HG02642 (cell line): ENCODE measurements at regions not wholly inside any gene's neighbourhood (a gene's known extent, or its start where the extent isn't known, plus 50 kb on each side); places are given as distances from the start of the nearest gene placed in this dataset.

Experiments used
- ATAC-seq: cut with Tn5 transposase; IDR thresholded peaks from one replicate; pipeline ENCODE4 v1.9.1; 2021; ENCODE audit warnings: mild to moderate bottlenecking; ENCODE audit not compliant: unreplicated experiment, poor library complexity

DNA sequence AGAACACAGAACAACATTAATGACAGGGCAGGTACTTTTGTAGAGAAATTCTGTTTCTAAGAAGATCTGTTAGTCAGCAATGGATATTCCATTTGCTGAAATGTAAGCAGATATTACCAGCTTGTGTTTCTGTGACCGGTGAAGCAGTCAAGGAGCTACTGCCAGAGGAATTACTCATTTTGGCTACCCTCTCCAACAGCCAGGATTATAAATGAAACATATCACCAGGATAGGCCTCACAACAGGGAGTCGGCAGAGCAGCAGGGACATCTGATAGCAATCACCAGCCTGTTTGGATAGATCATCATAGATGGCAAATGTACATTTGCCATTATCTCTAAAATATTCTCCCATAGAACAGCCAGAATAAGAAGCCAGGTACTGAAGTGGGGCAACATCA, 440.7 kb downstream of the KCNH5 start:
- ATAC-seq = no peak

DNA sequence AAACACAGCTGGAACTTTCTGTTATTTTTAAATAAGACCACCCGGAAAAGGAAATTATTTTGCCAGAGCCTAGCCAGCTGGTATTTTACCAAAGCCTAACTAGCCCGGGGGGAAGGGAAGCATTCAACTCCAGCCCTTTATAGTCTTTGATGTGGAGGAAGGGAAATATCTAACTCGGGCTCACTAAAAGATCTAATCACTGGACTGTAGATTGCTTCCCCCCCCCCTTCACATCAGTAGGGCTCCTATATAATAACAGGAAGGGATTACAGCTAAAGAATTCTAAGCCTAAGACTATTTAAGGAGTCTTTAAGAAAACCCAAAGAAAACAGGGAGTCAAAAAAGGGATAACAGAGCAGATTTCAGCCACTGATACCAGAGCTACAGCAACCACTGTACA, 431.1 kb downstream of the KCNH5 start:
- no peak for ATAC-seq

GRCh38 chr14:62616668-62617067, 428.6 kb downstream of the KCNH5 start:
- no peak for ATAC-seq

DNA sequence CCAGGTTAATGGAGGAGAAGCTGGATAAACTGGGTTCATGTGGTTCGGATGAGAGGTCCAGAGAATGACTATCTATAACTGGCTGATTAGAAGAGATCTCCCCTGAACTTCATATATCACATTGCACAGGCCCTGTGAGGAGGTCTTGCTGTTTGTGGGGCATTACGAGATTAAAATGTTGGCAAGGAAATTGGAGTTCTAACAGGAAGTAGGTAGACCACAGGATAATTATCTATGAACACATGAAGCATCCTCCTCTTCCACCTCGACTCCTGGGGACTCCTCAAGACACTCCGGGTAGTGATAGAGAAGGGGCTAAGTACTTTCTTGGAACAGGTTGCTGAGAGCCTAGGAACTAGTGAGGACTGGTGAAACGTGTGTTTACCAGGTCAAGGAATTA, 418.8 kb downstream of the KCNH5 start:
- no peak for ATAC-seq

- ATAC-seq = no peak
Measured at GRCh38 chr14:62629176-62629725, 416.0 kb downstream of the KCNH5 start.

GRCh38 chr14:62631176-62631575, 414.1 kb downstream of the KCNH5 start:
- no peak for ATAC-seq

DNA sequence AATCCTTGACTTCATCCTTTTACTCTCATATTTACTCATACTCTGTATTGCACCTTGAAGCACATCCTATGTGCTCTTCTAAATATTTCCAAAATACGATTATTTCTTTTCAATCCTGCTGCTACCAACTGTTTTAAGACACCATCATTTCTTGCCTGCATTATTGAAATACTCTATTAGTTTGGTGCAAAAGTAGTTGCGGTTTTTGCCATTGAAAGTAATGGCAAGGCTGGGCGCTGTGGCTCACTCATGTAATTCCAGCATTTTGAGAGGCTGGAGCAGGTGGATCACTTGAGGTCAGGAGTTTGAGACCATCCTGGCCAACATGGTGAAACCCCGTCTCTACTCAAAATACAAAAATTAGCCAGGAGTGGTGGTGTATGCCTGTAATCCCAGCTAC, 412.5 kb downstream of the KCNH5 start:
- ATAC-seq = no peak

DNA sequence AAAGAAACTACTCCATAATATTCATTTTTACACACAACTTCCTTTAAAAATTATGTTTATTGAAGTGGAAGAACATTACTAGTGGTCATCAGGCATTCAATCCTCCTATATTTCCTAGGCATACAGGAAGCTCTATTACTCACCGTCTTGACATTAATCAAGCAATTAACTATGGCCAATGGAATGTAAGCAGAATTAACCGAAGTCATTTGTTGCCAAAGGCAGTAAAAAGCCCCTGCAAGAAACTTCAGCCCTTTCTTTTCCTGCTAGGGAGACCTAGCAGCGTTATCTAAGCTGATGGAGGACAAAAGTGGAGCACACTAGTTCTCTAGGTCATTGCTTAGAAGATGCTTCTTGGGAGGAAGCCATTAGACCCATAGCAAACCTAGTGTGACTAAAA, 399.6 kb downstream of the KCNH5 start:
- ATAC-seq = no peak
